Activated T-cell treated with anti-CD3 and anti-CD28 coated beads, Interleukin-2, amount 50 U/mL, for 72 hours (primary cell): ENCODE measurements at regions not wholly inside any gene's neighbourhood (a gene's known extent, or its start where the extent isn't known, plus 50 kb on each side); places are given as distances from the start of the nearest gene placed in this dataset.

ENCODE experiments used
- ATAC-seq, 2 donors: fragments of 150-1000 bp; cut with Tn5 transposase; replicated peaks in 1 of 2; 2 replicates each; pipeline ENCODE4 v1.10.0; 2021; ENCODE audit warnings: moderate library complexity in 2 of 2, mild to moderate bottlenecking in 1 of 2
- DNase-seq, 2 donors: peaks; one replicate each; pipeline ENCODE4 v3.0.0; 2021 to 2022; ENCODE audit warnings: mixed read lengths in 1 of 2
- H3K27ac Mint-ChIP-seq: one replicate; pipeline ENCODE4 v1.8.0; 2022; ENCODE audit warnings: mild to moderate bottlenecking, moderate library complexity, mixed read lengths
- H3K27me3 Mint-ChIP-seq: one replicate; pipeline ENCODE4 v1.8.0; 2022; ENCODE audit warnings: low read depth, mixed read lengths
- H3K36me3 Mint-ChIP-seq, 2 donors: one replicate each; pipeline ENCODE4 v1.8.0; 2022; ENCODE audit warnings: mixed read lengths in 2 of 2, mild to moderate bottlenecking in 1 of 2; ENCODE audit not compliant: insufficient read depth in 2 of 2
- H3K4me1 Mint-ChIP-seq: one replicate; pipeline ENCODE4 v1.8.0; 2022; ENCODE audit warnings: low read depth, mixed read lengths
- H3K4me3 Mint-ChIP-seq, 2 donors: one replicate each; pipeline ENCODE4 v1.8.0; 2022; ENCODE audit warnings: mild to moderate bottlenecking in 2 of 2, mixed read lengths in 2 of 2, moderate library complexity in 2 of 2
- H3K9me3 Mint-ChIP-seq, 2 donors: one replicate each; pipeline ENCODE4 v1.8.0; 2022; ENCODE audit warnings: mixed read lengths in 2 of 2

GRCh38 chr17:36661047-36661666 lies 59.8 kb downstream of the MRM1 start:
- Mint-ChIP-seq H3K36me3 (no peaks in the 10 kb centered on the region), H3K27ac (no peak overlapping the region), H3K9me3 (no peaks in the 10 kb centered on the region), H3K4me3 (no peak overlapping the region), H3K27me3 (peaks cover 28% of the 10 kb centered on the region), H3K4me1 (no peaks in the 10 kb centered on the region)
- DNase-seq (no peak), ATAC-seq (no peak)

DNA sequence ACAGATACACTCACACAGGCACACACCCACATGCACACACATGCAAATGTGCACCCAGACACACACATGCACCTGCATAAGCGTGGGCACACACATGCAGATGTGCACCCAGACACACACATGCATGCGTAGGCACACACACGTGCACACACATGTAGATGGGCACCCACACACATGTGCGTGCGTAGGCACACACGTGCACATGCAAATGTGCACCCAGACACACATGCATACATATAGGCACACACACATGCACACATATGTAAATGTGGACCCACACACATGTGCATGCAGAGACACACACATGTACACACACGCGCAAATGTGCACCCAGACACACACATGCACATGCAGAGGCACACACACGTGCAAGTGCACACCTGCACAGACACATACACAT lies 60.3 kb downstream of the MRM1 start:
- DNase-seq (no peak), ATAC-seq (no peak)
- Mint-ChIP-seq H3K27ac (no peak overlapping the region), H3K4me3 (no peak overlapping the region), H3K4me1 (no peaks in the 10 kb centered on the region), H3K36me3 (no peaks in the 10 kb centered on the region), H3K9me3 (no peaks in the 10 kb centered on the region), H3K27me3 (peaks cover 26% of the 10 kb centered on the region)

DNA sequence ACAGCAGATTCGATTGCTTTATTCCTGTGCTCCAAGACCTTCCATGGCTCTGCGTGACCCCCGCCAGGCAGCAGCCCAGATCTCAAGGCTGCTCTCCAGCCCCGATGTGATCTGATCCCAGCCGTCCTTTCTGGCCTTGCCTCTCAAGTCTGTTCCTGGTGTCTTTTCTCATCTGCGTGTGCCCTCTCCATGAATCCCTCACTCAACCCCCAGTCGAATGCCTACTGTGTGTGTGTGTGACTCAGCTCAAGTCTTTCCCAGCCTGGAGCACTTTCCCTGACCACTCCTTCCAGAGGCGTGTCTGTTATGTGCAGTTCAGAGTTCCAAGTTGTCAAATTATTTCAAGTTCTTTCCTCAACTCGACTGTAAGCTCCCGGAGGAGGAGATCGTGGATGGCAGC lies 64.0 kb downstream of the MRM1 start:
- Mint-ChIP-seq H3K4me1 (no peaks in the 10 kb centered on the region), H3K36me3 (no peaks in the 10 kb centered on the region), H3K9me3 (no peaks in the 10 kb centered on the region), H3K4me3 (no peak overlapping the region), H3K27me3 (peaks cover 12% of the 10 kb centered on the region), H3K27ac (no peak overlapping the region)
- DNase-seq, result no peak
- no peak for ATAC-seq

DNA sequence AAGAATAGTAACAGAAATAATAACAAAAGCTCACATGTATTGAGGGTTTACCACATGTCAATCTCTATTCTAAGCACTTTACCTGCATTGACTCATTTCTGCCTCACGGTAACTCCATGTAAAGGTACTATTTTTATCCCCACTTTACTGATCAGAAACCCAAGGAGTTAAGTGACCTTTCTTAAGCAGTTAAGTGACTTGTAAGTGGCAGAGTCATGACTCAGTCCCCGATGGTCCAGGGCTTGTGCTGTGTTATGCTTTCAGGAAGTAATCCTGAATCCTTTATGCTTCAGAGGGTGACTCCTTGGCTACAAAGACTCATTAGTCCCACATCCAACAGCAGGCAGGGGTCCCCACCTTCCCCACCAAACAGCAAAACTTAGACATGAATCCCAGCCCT lies 66.5 kb downstream of the MRM1 start:
- H3K27ac Mint-ChIP-seq, result no peak overlapping the region
- DNase-seq, result no peak
- H3K4me1 Mint-ChIP-seq, result no peaks in the 10 kb centered on the region
- H3K36me3 Mint-ChIP-seq, result no peaks in the 10 kb centered on the region
- no peak for ATAC-seq
- H3K4me3 Mint-ChIP-seq, result no peak overlapping the region
- no peaks in the 10 kb centered on the region for H3K9me3 Mint-ChIP-seq
- peaks cover 6% of the 10 kb centered on the region for H3K27me3 Mint-ChIP-seq

GRCh38 chr17:36668824-36669223 lies 67.4 kb downstream of the MRM1 start:
- H3K9me3 Mint-ChIP-seq, result no peaks in the 10 kb centered on the region

GRCh38 chr17:36671144-36671543 lies 69.8 kb downstream of the MRM1 start:
- H3K4me3 Mint-ChIP-seq, result no peak overlapping the region
- H3K4me1 Mint-ChIP-seq, result peaks cover 29% of the 10 kb centered on the region
- DNase-seq (no peak), ATAC-seq (no peak)
- H3K27ac Mint-ChIP-seq, result no peak overlapping the region
- H3K27me3 Mint-ChIP-seq, result peaks cover 4% of the 10 kb centered on the region
- H3K9me3 Mint-ChIP-seq, result no peaks in the 10 kb centered on the region
- no peaks in the 10 kb centered on the region for H3K36me3 Mint-ChIP-seq

More at GRCh38 chr17:36668824-36669223, 67.4 kb downstream of the MRM1 start:
- no peak for DNase-seq
- no peak for ATAC-seq
- Mint-ChIP-seq H3K4me3 (no peak overlapping the region), H3K27me3 (peaks cover 6% of the 10 kb centered on the region), H3K36me3 (no peaks in the 10 kb centered on the region), H3K4me1 (peaks cover 6% of the 10 kb centered on the region), H3K27ac (no peak overlapping the region)

DNA sequence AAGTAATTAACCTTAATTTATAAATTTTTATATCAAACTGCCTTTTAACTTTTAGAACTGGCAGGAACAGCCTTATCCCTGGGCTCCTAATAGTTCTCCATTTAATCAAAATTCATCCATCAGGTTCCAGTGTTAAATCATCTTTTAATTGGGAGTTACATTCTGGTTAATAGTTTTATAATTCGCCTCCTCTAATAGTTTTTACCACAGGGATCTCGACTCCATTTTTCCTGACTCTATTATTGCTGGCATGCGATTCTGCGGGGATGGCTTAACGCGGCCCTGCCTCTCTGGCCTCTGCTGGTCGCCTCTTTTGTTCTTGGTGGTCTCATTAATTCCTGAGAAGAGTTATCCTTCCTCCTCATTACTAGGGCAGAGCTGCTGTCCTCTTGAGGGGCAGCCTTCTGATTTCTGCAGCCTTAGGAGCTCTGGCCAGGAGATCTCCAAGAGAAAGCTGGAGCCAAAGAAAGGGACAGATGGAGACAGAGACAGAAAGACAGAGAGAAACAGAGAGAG lies 71.1 kb downstream of the MRM1 start:
- ATAC-seq (no peak), DNase-seq (no peak)
- H3K9me3 Mint-ChIP-seq, result no peaks in the 10 kb centered on the region
- no peaks in the 10 kb centered on the region for H3K36me3 Mint-ChIP-seq
- H3K4me1 Mint-ChIP-seq, result peaks cover 35% of the 10 kb centered on the region
- H3K27ac Mint-ChIP-seq, result peak overlapping the region; percentile 10
- no peaks in the 10 kb centered on the region for H3K27me3 Mint-ChIP-seq
- no peak overlapping the region for H3K4me3 Mint-ChIP-seq

DNA sequence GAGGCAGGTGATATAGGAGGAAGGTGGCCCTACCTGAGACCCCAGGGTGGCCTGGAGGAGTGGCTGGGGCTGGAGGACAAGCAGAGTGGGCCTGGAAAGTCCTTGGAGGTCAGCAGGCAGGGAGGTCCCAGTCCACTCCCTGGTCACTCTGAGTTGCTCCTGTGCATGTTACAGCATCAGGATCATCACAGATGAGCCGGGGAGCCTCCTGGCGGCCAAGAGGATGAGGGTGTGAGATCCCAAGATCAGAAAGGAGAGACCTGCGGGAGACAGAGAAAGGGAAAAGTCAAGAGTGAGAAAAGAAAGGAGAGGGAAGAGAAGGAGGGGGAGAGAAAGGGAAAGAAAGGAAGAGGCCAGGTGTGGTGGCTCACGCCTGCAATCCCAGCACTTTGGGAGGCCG lies 71.7 kb downstream of the MRM1 start:
- no peaks in the 10 kb centered on the region for H3K9me3 Mint-ChIP-seq
- peak overlapping the region; percentile 53 for H3K27ac Mint-ChIP-seq
- ATAC-seq, result no peak
- no peaks in the 10 kb centered on the region for H3K36me3 Mint-ChIP-seq
- DNase-seq, result no peak
- H3K4me1 Mint-ChIP-seq, result peaks cover 35% of the 10 kb centered on the region
- no peaks in the 10 kb centered on the region for H3K27me3 Mint-ChIP-seq
- no peak overlapping the region for H3K4me3 Mint-ChIP-seq

GRCh38 chr17:36673637-36674277 lies 72.4 kb downstream of the MRM1 start:
- no peaks in the 10 kb centered on the region for H3K9me3 Mint-ChIP-seq
- no peaks in the 10 kb centered on the region for H3K36me3 Mint-ChIP-seq
- peaks cover 35% of the 10 kb centered on the region for H3K4me1 Mint-ChIP-seq
- DNase-seq (no peak), ATAC-seq (peak; percentile 32 to 36)
- no peaks in the 10 kb centered on the region for H3K27me3 Mint-ChIP-seq
- H3K27ac Mint-ChIP-seq, result peak overlapping the region; percentile 84
- peak overlapping the region; percentile 14 to 49 for H3K4me3 Mint-ChIP-seq

DNA sequence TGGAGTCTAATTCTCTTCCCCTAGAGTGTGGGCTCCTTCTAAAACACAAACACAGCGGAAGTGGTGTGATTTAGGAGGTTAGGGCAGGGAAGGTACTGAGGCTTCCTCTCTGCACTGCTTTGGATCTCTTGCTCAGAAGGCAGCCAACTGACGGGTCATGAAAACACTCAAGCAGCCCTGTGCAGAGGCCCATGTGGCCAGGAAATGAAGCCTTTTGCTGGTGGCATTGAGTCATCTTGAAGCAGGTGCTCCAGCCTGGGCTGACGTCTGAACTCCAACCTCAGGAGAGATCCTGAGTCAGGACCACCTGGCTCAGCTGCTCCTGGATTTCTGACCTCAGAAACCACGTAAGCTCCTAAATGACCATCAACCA lies 72.9 kb downstream of the MRM1 start:
- H3K4me3 Mint-ChIP-seq, result peak overlapping the region; percentile 14 to 49
- H3K36me3 Mint-ChIP-seq, result no peaks in the 10 kb centered on the region
- ATAC-seq, result peak; percentile 94

GRCh38 chr17:36675250-36675649 lies 73.9 kb downstream of the MRM1 start:
- Mint-ChIP-seq H3K27ac (no peak overlapping the region), H3K27me3 (no peaks in the 10 kb centered on the region), H3K9me3 (no peaks in the 10 kb centered on the region), H3K4me3 (no peak overlapping the region), H3K4me1 (peaks cover 35% of the 10 kb centered on the region), H3K36me3 (no peaks in the 10 kb centered on the region)
- DNase-seq (peak; percentile 8 to 9), ATAC-seq (peak; percentile 31 to 33)

More for the DNA sequence above, 72.9 kb downstream of the MRM1 start:
- no peaks in the 10 kb centered on the region for H3K27me3 Mint-ChIP-seq
- no peaks in the 10 kb centered on the region for H3K9me3 Mint-ChIP-seq
- peaks cover 35% of the 10 kb centered on the region for H3K4me1 Mint-ChIP-seq
- DNase-seq, result peak; percentile 38 to 61
- H3K27ac Mint-ChIP-seq, result peak overlapping the region; percentile 84

DNA sequence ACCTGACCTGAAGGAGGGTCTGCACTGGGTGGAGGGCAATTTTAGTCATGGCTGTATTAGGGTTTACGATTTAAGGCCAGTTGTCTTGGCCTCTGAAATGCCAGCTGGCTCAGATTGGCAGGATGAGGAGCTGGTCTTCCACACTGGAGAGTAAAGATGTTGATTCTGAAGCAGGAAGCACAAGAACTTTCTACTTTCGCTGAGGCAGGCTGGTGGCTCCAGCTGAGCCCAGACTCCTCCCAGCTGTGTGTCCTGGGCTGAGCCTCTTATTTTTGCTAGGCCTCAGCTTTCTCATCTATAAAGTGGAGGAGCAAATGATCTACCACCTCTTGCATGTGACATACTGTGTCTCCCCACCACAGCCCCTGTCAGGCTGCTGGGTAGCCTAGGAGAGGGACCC lies 74.4 kb downstream of the MRM1 start:
- no peak overlapping the region for H3K4me3 Mint-ChIP-seq
- H3K36me3 Mint-ChIP-seq, result no peaks in the 10 kb centered on the region
- peaks cover 35% of the 10 kb centered on the region for H3K4me1 Mint-ChIP-seq
- no peaks in the 10 kb centered on the region for H3K27me3 Mint-ChIP-seq
- no peaks in the 10 kb centered on the region for H3K9me3 Mint-ChIP-seq
- no peak for DNase-seq
- no peak overlapping the region for H3K27ac Mint-ChIP-seq
- no peak for ATAC-seq

GRCh38 chr17:36679815-36680467 lies 78.6 kb downstream of the MRM1 start:
- DNase-seq (no peak), ATAC-seq (no peak)
- no peak overlapping the region for H3K4me3 Mint-ChIP-seq
- no peak overlapping the region for H3K27ac Mint-ChIP-seq
- no peaks in the 10 kb centered on the region for H3K36me3 Mint-ChIP-seq
- no peaks in the 10 kb centered on the region for H3K27me3 Mint-ChIP-seq
- no peaks in the 10 kb centered on the region for H3K9me3 Mint-ChIP-seq
- H3K4me1 Mint-ChIP-seq, result peaks cover 18% of the 10 kb centered on the region
